Muscle of leg (tissue), 3 donors: ENCODE measurements at regions not wholly inside any gene's neighbourhood (a gene's known extent, or its start where the extent isn't known, plus 50 kb on each side); places are given as distances from the start of the nearest gene placed in this dataset.

Experiments used
- DNase-seq: peaks from one replicate; pipeline ENCODE4 v3.0.0; 2013
- H3K27ac ChIP-seq: one replicate; pipeline ENCODE4 v1.5.1; 2013; ENCODE audit warnings: mild to moderate bottlenecking, low read length, control low read depth
- H3K27me3 ChIP-seq: one replicate; pipeline ENCODE4 v1.6.1; 2013; ENCODE audit warnings: low read length; ENCODE audit not compliant: control insufficient read depth, insufficient read depth
- H3K36me3 ChIP-seq: one replicate; pipeline ENCODE4 v1.6.1; 2013; ENCODE audit warnings: low read length; ENCODE audit not compliant: control insufficient read depth, insufficient read depth
- H3K4me1 ChIP-seq: one replicate; pipeline ENCODE4 v1.6.1; 2013; ENCODE audit warnings: low read length; ENCODE audit not compliant: control insufficient read depth, insufficient read depth
- H3K4me3 ChIP-seq: one replicate; pipeline ENCODE4 v1.5.1; 2013; ENCODE audit warnings: low read length, control low read depth
- H3K9me3 ChIP-seq: replicated peaks from 2 replicates; pipeline ENCODE4 v1.6.1; 2013; ENCODE audit warnings: low read depth, low read length; ENCODE audit not compliant: control insufficient read depth
- WGBS: methylation state at CpG from one replicate; pipeline ENCODE4 v1.1.5; 2013; ENCODE audit warnings: missing lambda C conversion rate; ENCODE audit not compliant: insufficient coverage; 5-methylcytosine and 5-hydroxymethylcytosine counted together

DNA sequence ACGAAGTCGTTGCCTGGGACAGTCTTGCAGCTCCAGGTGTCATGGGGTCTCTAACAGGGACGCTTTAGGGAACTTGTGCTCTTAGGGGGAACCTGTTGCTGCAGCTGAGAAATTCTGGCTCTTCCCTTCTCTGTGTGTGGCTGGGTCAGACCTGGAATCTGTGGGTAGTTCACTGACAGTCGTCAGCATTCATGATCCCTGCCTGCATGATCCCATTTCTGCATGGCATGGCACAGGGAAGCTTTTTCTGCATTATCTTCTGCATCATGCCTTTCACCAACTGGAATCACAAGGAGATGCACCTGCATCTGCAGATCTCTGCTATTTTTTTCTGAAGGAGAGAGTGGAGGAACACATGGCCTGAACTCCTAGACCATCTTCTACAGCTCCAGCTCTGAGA lies 85.6 kb downstream of the SOX9 start:
- 41% methylated on average over 3 of the region's 4 CpGs for WGBS
- no peak for DNase-seq
- Histone ChIP-seq H3K9me3 (no peaks in the 10 kb centered on the region), H3K27me3 (peaks cover 4% of the 10 kb centered on the region), H3K27ac (no peak overlapping the region), H3K4me3 (no peak overlapping the region), H3K4me1 (peaks cover 22% of the 10 kb centered on the region), H3K36me3 (no peaks in the 10 kb centered on the region)

DNA sequence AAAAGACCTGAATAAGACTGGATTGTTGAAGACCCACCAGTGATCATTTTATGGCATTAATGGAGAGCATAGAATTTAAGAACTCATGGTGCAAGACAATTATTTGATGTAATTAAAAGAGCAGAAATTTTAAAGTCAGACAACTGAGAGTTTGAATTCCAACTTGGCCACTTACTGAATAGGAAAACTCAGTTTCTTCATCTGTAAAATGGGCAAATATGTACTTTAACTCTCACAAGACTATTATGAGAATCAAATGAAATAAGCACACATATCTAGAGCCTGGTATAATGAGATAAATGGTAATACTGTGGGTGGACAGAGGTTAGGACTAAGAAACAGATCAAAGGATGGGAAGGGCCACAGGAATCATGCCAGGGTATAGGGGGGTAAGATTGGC lies 88.0 kb downstream of the SOX9 start:
- peaks cover 22% of the 10 kb centered on the region for H3K4me1 ChIP-seq
- H3K9me3 ChIP-seq = no peaks in the 10 kb centered on the region
- H3K27ac ChIP-seq = no peak overlapping the region
- DNase-seq = no peak
- H3K27me3 ChIP-seq = peaks cover 4% of the 10 kb centered on the region
- no peak overlapping the region for H3K4me3 ChIP-seq
- H3K36me3 ChIP-seq = no peaks in the 10 kb centered on the region

DNA sequence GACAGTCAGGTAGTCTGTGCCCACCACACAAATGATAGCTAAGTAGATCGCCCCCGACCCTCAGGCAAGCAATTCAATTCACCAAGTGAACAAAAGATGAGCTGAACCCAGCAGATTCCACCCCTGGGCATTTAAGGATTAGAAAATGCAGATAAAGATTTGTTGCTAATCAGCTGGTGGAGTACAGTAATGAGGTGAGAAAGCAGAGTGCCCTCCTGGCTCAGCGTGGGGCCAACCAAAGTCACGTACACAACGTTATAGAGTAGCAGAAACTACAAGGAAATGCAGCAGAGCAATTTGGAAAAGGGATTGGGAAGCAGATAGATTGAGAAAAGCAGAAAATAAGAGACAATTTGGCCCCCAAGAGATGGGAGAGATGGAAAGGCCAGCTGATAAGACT lies 91.2 kb downstream of the SOX9 start:
- Histone ChIP-seq H3K4me3 (no peak overlapping the region), H3K9me3 (no peaks in the 10 kb centered on the region), H3K4me1 (no peaks in the 10 kb centered on the region), H3K36me3 (no peaks in the 10 kb centered on the region), H3K27me3 (no peaks in the 10 kb centered on the region), H3K27ac (no peak overlapping the region)
- no peak for DNase-seq
- WGBS = 65% methylated on average over 3 of the region's 5 CpGs

DNA sequence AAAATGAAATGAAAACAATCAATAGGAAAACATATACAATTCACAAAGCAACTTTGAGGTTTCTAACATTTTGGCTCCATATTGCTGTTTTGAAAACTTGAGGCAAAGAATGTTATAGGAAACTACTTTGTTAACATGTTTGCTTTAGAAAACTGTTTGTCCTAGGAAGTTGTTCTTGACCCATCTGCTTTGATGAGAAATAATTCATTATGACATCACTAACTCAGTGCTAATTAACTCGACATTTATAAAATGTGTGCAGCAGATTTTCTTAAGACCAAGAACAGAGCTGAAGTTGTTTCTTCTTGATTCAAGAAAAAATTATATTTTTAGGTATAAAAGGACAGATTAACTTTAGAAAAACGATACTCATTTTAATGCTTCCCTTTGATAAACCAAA lies 94.7 kb downstream of the SOX9 start:
- H3K36me3 ChIP-seq = no peaks in the 10 kb centered on the region
- H3K27ac ChIP-seq = no peak overlapping the region
- DNase-seq = no peak
- peaks cover 14% of the 10 kb centered on the region for H3K4me1 ChIP-seq
- no peaks in the 10 kb centered on the region for H3K9me3 ChIP-seq
- H3K27me3 ChIP-seq = peaks cover 20% of the 10 kb centered on the region
- WGBS = no CpG with 5 or more reads among the region's 2 CpGs
- H3K4me3 ChIP-seq = no peak overlapping the region

DNA sequence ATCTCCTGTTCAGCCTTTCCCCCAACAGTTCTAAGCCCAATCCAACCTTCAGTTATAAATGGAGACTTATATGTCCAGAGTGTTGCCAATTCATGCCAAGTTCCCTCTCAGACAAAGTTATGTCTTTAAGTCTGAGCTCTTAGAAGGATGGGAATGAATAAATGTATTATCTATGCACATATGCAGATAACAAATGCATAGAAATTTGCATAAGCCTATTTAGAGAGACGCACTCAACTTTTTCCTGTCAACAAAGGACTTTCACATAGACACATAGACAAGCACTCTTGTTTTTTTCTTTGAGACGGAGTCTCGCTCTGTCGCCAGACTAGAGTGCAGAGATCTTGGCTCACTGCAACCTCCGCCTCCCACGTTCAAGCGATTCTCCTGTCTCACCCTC lies 95.1 kb downstream of the SOX9 start:
- no CpG with 5 or more reads among the region's 7 CpGs for WGBS
- Histone ChIP-seq H3K4me3 (no peak overlapping the region), H3K27me3 (peaks cover 22% of the 10 kb centered on the region), H3K9me3 (no peaks in the 10 kb centered on the region), H3K27ac (no peak overlapping the region), H3K4me1 (peaks cover 14% of the 10 kb centered on the region), H3K36me3 (no peaks in the 10 kb centered on the region)
- DNase-seq = no peak

DNA sequence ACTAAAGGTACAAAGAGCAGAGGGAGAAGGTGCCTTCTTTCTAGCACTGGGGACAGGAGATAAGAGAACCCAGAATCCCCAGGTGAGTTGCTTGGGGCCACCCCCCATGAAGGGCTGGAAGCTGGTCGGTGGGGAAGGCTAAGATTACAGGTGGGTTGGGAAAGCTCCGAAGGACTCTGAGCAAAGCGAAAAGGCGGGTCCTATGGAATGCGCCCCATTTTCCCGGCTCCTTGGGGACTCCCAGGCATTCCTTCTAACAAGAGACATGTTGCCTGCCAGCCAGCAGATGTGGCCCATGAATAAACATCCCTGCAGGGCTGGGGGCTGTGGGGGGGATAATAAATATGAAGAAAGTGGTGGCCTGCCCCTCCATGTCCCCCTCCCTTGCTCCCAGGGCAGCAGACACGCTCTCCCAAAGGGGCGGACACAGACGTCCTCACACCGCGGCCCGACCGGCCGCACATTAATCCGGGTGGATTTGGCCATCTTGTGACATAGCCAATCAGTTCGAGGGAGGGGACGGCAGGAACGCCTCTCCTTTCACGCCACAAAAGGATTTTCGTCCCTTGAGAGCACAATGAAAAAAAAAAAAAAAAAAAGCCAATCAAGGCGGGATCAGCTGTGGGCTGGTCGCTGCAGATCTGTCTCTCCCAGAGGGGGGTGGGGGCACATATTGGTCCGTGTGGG lies 98.5 kb downstream of the SOX9 start:
- Histone ChIP-seq H3K27ac (no peak overlapping the region), H3K4me1 (peaks cover 14% of the 10 kb centered on the region), H3K4me3 (peak overlapping the region; percentile 13), H3K27me3 (peaks cover 26% of the 10 kb centered on the region), H3K9me3 (no peaks in the 10 kb centered on the region), H3K36me3 (no peaks in the 10 kb centered on the region)
- WGBS = 1% methylated on average over 14 of the region's 23 CpGs
- DNase-seq = peak; percentile 25

DNA sequence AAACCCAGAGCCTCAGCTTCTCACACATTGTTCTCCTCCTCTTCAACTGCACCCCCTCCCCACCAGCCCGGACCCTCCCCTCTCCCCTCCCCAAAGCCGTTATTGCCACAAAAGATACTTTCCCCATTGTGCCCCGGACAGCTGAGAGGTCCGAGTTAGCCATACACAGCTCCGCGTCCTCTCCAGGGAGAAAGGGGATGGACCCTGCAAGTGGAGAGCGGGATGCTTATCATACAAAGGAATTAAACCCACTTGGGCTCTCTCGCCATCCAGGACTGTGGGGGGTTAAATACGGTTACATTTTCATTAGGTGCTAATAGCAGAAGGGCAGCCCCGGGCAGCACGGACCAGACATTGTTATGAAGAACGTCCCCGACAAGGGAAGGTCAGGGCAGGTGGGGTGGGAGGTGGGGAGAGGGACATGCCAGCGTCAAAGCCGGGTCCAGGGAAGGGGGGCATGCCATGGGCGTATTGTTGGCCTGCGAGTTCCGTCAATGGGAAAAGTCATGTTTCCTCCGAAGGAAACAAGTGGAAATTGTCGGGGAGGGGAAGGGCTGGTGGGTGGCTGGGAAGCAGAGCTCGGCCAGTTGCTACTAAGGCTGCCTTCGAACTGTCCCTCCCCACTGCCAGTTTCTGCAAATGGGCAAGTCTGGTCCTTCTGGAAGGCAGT lies 99.1 kb downstream of the SOX9 start:
- Histone ChIP-seq H3K9me3 (no peaks in the 10 kb centered on the region), H3K36me3 (no peaks in the 10 kb centered on the region), H3K4me3 (peak overlapping the region; percentile 13), H3K27me3 (peaks cover 26% of the 10 kb centered on the region), H3K4me1 (peaks cover 14% of the 10 kb centered on the region), H3K27ac (no peak overlapping the region)
- DNase-seq = no peak
- WGBS = 4% methylated on average over 14 of the region's 22 CpGs

DNA sequence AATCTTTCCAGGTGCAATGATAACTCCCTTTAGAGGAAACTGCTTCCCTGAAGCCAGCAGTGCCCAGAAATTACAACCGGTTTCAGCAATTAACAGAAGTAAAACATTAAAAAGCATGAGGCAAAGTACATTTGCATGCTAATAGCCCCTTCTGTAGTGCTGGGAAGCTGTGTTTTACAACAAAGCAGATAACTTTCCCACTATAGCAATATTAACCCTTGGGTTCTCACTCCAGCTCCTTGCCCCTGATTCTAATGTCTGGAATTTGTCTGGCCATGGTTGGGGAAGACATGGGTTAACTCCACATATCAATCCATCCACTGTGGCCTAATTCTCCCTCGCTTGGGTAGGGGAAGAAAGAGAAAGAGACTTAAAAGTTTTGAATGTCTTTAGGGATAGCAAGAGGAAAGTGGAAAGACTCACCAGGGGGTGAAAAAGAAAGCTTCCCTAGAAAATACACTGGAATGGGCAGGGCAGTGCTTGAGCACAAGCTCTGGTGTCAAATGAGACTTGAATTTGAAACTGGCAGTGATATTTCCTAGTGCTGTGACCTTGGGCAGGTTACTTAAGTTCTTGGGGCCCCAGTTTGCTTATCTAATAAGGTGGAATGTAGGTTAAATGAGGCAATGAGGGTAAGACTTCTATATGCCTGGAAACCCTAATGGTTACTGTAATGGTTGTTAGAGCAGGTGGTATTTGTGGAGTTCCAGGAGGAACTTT lies 102.0 kb downstream of the SOX9 start:
- Histone ChIP-seq H3K27ac (no peak overlapping the region), H3K4me1 (peaks cover 14% of the 10 kb centered on the region), H3K9me3 (no peaks in the 10 kb centered on the region), H3K36me3 (no peaks in the 10 kb centered on the region), H3K27me3 (peaks cover 26% of the 10 kb centered on the region), H3K4me3 (no peak overlapping the region)
- no peak for DNase-seq
- WGBS = no CpG with 5 or more reads among the region's 2 CpGs

DNA sequence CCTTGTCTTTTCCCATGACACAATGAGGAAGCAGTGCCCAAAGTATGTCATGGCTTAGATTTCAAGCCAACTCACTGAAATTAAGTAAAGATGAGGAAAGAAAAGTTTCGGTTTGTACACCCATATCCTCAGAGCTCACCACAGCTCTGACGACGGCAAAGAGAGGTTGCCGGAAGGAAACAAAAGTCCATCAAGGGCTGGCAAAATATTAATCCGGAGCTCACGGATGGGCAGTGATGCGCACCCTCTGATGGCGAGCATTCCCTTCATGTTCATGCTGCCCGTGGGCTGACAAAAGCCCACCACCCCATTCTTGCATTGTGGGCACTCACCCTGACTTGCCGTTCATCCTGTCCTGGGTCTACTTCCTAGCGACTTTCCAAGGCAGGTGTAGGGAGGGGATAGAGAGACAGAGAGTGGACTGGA lies 103.1 kb downstream of the SOX9 start:
- DNase-seq = no peak
- Histone ChIP-seq H3K36me3 (no peaks in the 10 kb centered on the region), H3K27me3 (peaks cover 23% of the 10 kb centered on the region), H3K4me3 (no peak overlapping the region), H3K9me3 (no peaks in the 10 kb centered on the region), H3K4me1 (peaks cover 14% of the 10 kb centered on the region), H3K27ac (no peak overlapping the region)
- 88% methylated on average over 7 of the region's 11 CpGs for WGBS

DNA sequence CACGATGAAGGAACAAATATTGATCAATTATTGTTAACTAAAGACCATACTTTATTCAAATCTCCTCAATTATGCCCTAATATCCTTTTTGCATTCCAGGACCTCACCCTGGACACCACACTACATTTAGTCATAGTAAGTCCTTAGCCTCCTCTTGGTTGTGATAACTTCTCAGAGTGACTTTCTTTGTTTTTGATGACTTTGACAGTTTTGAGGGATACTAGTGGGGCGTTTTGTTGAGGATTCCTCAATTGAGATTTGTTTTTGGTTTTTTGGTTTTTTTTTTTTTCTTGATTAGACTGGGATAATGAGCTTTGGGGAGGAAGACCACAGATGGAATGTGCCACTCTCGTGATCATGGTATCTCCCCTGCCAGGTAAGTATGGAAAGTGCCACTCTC lies 105.5 kb downstream of the SOX9 start:
- Histone ChIP-seq H3K9me3 (no peaks in the 10 kb centered on the region), H3K4me1 (no peaks in the 10 kb centered on the region), H3K27me3 (peaks cover 3% of the 10 kb centered on the region), H3K36me3 (no peaks in the 10 kb centered on the region), H3K4me3 (no peak overlapping the region), H3K27ac (no peak overlapping the region)
- 100% methylated on average over 1 of the region's 3 CpGs for WGBS
- DNase-seq = no peak
